Activated T-cell treated with anti-CD3 and anti-CD28 coated beads, Interleukin-2, amount 50 U/mL, for 24 hours (primary cell): ENCODE measurements at regions not wholly inside any gene's neighbourhood (a gene's known extent, or its start where the extent isn't known, plus 50 kb on each side); places are given as distances from the start of the nearest gene placed in this dataset.
"Not testable (repeated sequence)": the region's sequence is repeated elsewhere in the genome, so short reads cannot be mapped to it uniquely, and the experiment has no call there.

Experiments used
- DNase-seq: peaks from one replicate; pipeline ENCODE4 v3.0.0-alpha.2; 2020
- H3K27ac Mint-ChIP-seq: 2 replicates; pipeline ENCODE4 v1.8.0; 2020; ENCODE audit warnings: mild to moderate bottlenecking, mixed read lengths
- H3K27me3 Mint-ChIP-seq: 2 replicates; pipeline ENCODE4 v1.8.0; 2020; ENCODE audit warnings: mixed read lengths
- H3K36me3 Mint-ChIP-seq: 2 replicates; pipeline ENCODE4 v1.8.0; 2020; ENCODE audit warnings: low read depth, mixed read lengths
- H3K4me1 Mint-ChIP-seq: 2 replicates; pipeline ENCODE4 v1.8.0; 2020; ENCODE audit warnings: low read depth, mixed read lengths
- H3K4me3 Mint-ChIP-seq: 2 replicates; pipeline ENCODE4 v1.8.0; 2020; ENCODE audit warnings: mild to moderate bottlenecking, moderate library complexity, mixed read lengths
- H3K9me3 Mint-ChIP-seq: 2 replicates; pipeline ENCODE4 v1.8.0; 2020; ENCODE audit warnings: mixed read lengths

GRCh38 chrX:7606039-7606652 lies 236.8 kb upstream of the VCX start:
- H3K27ac Mint-ChIP-seq = no peak overlapping the region
- H3K27me3 Mint-ChIP-seq = no peaks in the 10 kb centered on the region
- no peak overlapping the region for H3K4me3 Mint-ChIP-seq
- H3K36me3 Mint-ChIP-seq = no peaks in the 10 kb centered on the region
- H3K9me3 Mint-ChIP-seq = peaks cover 5% of the 10 kb centered on the region
- no peak for DNase-seq
- H3K4me1 Mint-ChIP-seq = no peaks in the 10 kb centered on the region

- no peaks in the 10 kb centered on the region for H3K27me3 Mint-ChIP-seq
Observed at GRCh38 chrX:7603387-7603786, 239.6 kb upstream of the VCX start.

GRCh38 chrX:7596822-7597221 lies 246.1 kb upstream of the VCX start:
- Mint-ChIP-seq H3K4me3 (no peak overlapping the region), H3K9me3 (peaks cover 3% of the 10 kb centered on the region), H3K27me3 (peaks cover 3% of the 10 kb centered on the region), H3K4me1 (no peaks in the 10 kb centered on the region), H3K36me3 (no peaks in the 10 kb centered on the region), H3K27ac (no peak overlapping the region)
- no peak for DNase-seq

More at GRCh38 chrX:7603387-7603786, 239.6 kb upstream of the VCX start:
- no peak for DNase-seq
- H3K4me1 Mint-ChIP-seq = no peaks in the 10 kb centered on the region
- no peaks in the 10 kb centered on the region for H3K36me3 Mint-ChIP-seq
- H3K4me3 Mint-ChIP-seq = no peak overlapping the region
- peaks cover 5% of the 10 kb centered on the region for H3K9me3 Mint-ChIP-seq
- H3K27ac Mint-ChIP-seq = no peak overlapping the region

GRCh38 chrX:7593370-7593769 lies 249.6 kb upstream of the VCX start:
- H3K9me3 Mint-ChIP-seq, H3K27me3 Mint-ChIP-seq, H3K4me3 Mint-ChIP-seq, DNase-seq, H3K4me1 Mint-ChIP-seq, H3K27ac Mint-ChIP-seq, H3K36me3 Mint-ChIP-seq: not testable (repeated sequence)

GRCh38 chrX:7586126-7586525 lies 256.8 kb upstream of the VCX start:
- Mint-ChIP-seq H3K4me1 (no peaks in the 10 kb centered on the region), H3K27ac (no peak overlapping the region), H3K4me3 (no peak overlapping the region), H3K9me3 (peaks cover 8% of the 10 kb centered on the region), H3K36me3 (no peaks in the 10 kb centered on the region), H3K27me3 (no peaks in the 10 kb centered on the region)
- DNase-seq = no peak

GRCh38 chrX:7582191-7582590 lies 260.8 kb upstream of the VCX start:
- Mint-ChIP-seq H3K27ac (no peak overlapping the region), H3K9me3 (peaks cover 8% of the 10 kb centered on the region), H3K27me3 (no peaks in the 10 kb centered on the region), H3K36me3 (no peaks in the 10 kb centered on the region), H3K4me3 (no peak overlapping the region), H3K4me1 (no peaks in the 10 kb centered on the region)
- DNase-seq = no peak

GRCh38 chrX:7580127-7580526 lies 262.8 kb upstream of the VCX start:
- Mint-ChIP-seq H3K27ac (no peak overlapping the region), H3K27me3 (no peaks in the 10 kb centered on the region), H3K4me3 (no peak overlapping the region), H3K9me3 (peaks cover 2% of the 10 kb centered on the region), H3K4me1 (no peaks in the 10 kb centered on the region), H3K36me3 (no peaks in the 10 kb centered on the region)
- no peak for DNase-seq

GRCh38 chrX:7574325-7574724 lies 268.6 kb upstream of the VCX start:
- Mint-ChIP-seq H3K36me3 (no peaks in the 10 kb centered on the region), H3K9me3 (no peaks in the 10 kb centered on the region), H3K4me1 (no peaks in the 10 kb centered on the region), H3K4me3 (no peak overlapping the region), H3K27me3 (no peaks in the 10 kb centered on the region), H3K27ac (no peak overlapping the region)
- DNase-seq = no peak

- H3K27ac Mint-ChIP-seq = no peak overlapping the region
- H3K27me3 Mint-ChIP-seq = no peaks in the 10 kb centered on the region
- no peak overlapping the region for H3K4me3 Mint-ChIP-seq
- no peaks in the 10 kb centered on the region for H3K36me3 Mint-ChIP-seq
- no peaks in the 10 kb centered on the region for H3K4me1 Mint-ChIP-seq
- no peaks in the 10 kb centered on the region for H3K9me3 Mint-ChIP-seq
- DNase-seq = no peak
Observed at GRCh38 chrX:7570432-7571029, 272.4 kb upstream of the VCX start.

- H3K27me3 Mint-ChIP-seq = no peaks in the 10 kb centered on the region
- DNase-seq = no peak
- no peaks in the 10 kb centered on the region for H3K36me3 Mint-ChIP-seq
- no peak overlapping the region for H3K27ac Mint-ChIP-seq
- H3K9me3 Mint-ChIP-seq = no peaks in the 10 kb centered on the region
- no peaks in the 10 kb centered on the region for H3K4me1 Mint-ChIP-seq
- H3K4me3 Mint-ChIP-seq = no peak overlapping the region
Observed at GRCh38 chrX:7568597-7568996, 274.4 kb upstream of the VCX start.

- Mint-ChIP-seq H3K4me3 (no peak overlapping the region), H3K27ac (no peak overlapping the region), H3K4me1 (no peaks in the 10 kb centered on the region), H3K27me3 (no peaks in the 10 kb centered on the region), H3K36me3 (no peaks in the 10 kb centered on the region), H3K9me3 (no peaks in the 10 kb centered on the region)
- no peak for DNase-seq
Observed at GRCh38 chrX:7568130-7568529, 274.8 kb upstream of the VCX start.

GRCh38 chrX:7552760-7553159 lies 290.2 kb upstream of the VCX start:
- H3K4me3 Mint-ChIP-seq = no peak overlapping the region
- no peak overlapping the region for H3K27ac Mint-ChIP-seq

GRCh38 chrX:7546551-7547080 lies 296.4 kb upstream of the VCX start:
- Mint-ChIP-seq H3K9me3 (peaks cover 8% of the 10 kb centered on the region), H3K36me3 (no peaks in the 10 kb centered on the region), H3K27me3 (no peaks in the 10 kb centered on the region), H3K27ac (no peak overlapping the region), H3K4me3 (no peak overlapping the region), H3K4me1 (no peaks in the 10 kb centered on the region)
- no peak for DNase-seq

More at GRCh38 chrX:7552760-7553159, 290.2 kb upstream of the VCX start:
- no peaks in the 10 kb centered on the region for H3K4me1 Mint-ChIP-seq
- H3K27me3 Mint-ChIP-seq = no peaks in the 10 kb centered on the region
- no peak for DNase-seq
- H3K36me3 Mint-ChIP-seq = no peaks in the 10 kb centered on the region
- H3K9me3 Mint-ChIP-seq = peaks cover 9% of the 10 kb centered on the region

- H3K4me3 Mint-ChIP-seq = no peak overlapping the region
- no peaks in the 10 kb centered on the region for H3K4me1 Mint-ChIP-seq
- no peak overlapping the region for H3K27ac Mint-ChIP-seq
- H3K27me3 Mint-ChIP-seq = no peaks in the 10 kb centered on the region
- peaks cover 13% of the 10 kb centered on the region for H3K9me3 Mint-ChIP-seq
- no peaks in the 10 kb centered on the region for H3K36me3 Mint-ChIP-seq
- no peak for DNase-seq
Observed at GRCh38 chrX:7545564-7545963, 297.4 kb upstream of the VCX start.

GRCh38 chrX:7542587-7543380 lies 300.2 kb upstream of the VCX start:
- no peaks in the 10 kb centered on the region for H3K36me3 Mint-ChIP-seq
- H3K27me3 Mint-ChIP-seq = no peaks in the 10 kb centered on the region
- no peaks in the 10 kb centered on the region for H3K4me1 Mint-ChIP-seq
- H3K4me3 Mint-ChIP-seq = no peak overlapping the region
- no peak for DNase-seq
- H3K9me3 Mint-ChIP-seq = peaks cover 16% of the 10 kb centered on the region
- no peak overlapping the region for H3K27ac Mint-ChIP-seq
